ENCODE measurements at regions not wholly inside any gene's neighbourhood (a gene's known extent, or its start where the extent isn't known, plus 50 kb on each side); places are given as distances from the start of the nearest gene placed in this dataset.

GRCh38 chr7:18198868-18199267 is 171.2 kb upstream of the PRPS1L1 start:
- RAD21 ChIA-PET (ENCODE audit: low non-redundant PET in 1 of 2, low total read pairs in 2 of 2, uncharacterized antibody in 2 of 2, unreplicated experiment in 2 of 2) = no interaction called here
- H3K9ac ChIP-seq (ENCODE audit: low read length) = no peak overlapping the region
- no TSS peak for BruUV-seq (replicated peaks)
- intact Hi-C loops (cut with micrococcal nuclease) = no loop called here
- H3K9me2 ChIP-seq (ENCODE audit: insufficient read depth) = no peaks in the 10 kb centered on the region
- no peak overlapping the region for H3K4me2 ChIP-seq (ENCODE audit: low read length)
- H3K9me3 ChIP-seq (ENCODE audit: control insufficient read depth in 1 of 2, insufficient read depth in 1 of 2, low read depth in 1 of 2, low read length in 2 of 2) = no peaks in the 10 kb centered on the region
- no peaks in the 10 kb centered on the region for H3K36me3 ChIP-seq (ENCODE audit: control insufficient read depth in 1 of 2, insufficient read depth in 2 of 2, low read length in 2 of 2)
- H3K4me1 ChIP-seq (ENCODE audit: control insufficient read depth in 1 of 2, insufficient read depth in 2 of 2, low read length in 2 of 2) = no peaks in the 10 kb centered on the region
- no peak overlapping the region for H2AFZ ChIP-seq (ENCODE audit: low read depth, low read length, poor library complexity, severe bottlenecking)
- ATAC-seq (no peak), DNase-seq (ENCODE audit: low read depth, low spot score) (no peak)
- no peaks in the 10 kb centered on the region for H3K27me3 ChIP-seq (ENCODE audit: insufficient read depth, low read length)
- H3K4me3 ChIP-seq (replicated peaks in 1 of 2; ENCODE audit: low read depth in 1 of 2, low read length in 2 of 2) = no peak overlapping the region
- no peaks in the 10 kb centered on the region for H4K20me1 ChIP-seq (ENCODE audit: insufficient read depth)
- POLR2A ChIA-PET = no interaction called here
- no peaks in the 10 kb centered on the region for H3K79me2 ChIP-seq (ENCODE audit: insufficient read depth, low read length)
- no peak for TF ChIP-seq EGR1 (IDR thresholded peaks at IDR 0.05; ENCODE audit: low read depth)
- TF ChIP-seq RAD21 (IDR thresholded peaks at IDR 0.05; ENCODE audit: low read depth) = no peak
- TF ChIP-seq CBX3 (IDR thresholded peaks at IDR 0.05; ENCODE audit: low read depth) = no peak
- no peak for TF ChIP-seq POLR2AphosphoS5 (IDR thresholded peaks at IDR 0.05; ENCODE audit: low read depth, low read length)
- no peak for TF ChIP-seq MAX (IDR thresholded peaks at IDR 0.05)
- TF ChIP-seq YY1 (IDR thresholded peaks at IDR 0.05; ENCODE audit: extremely low read depth, insufficient replicate concordance, low read depth, low read length) = no peak
- CTCF ChIA-PET = no interaction called here
- H3K27ac ChIP-seq (ENCODE audit: low read depth, low read length) = no peak overlapping the region

- intact Hi-C loops (cut with micrococcal nuclease) = no loop called here
- TF ChIP-seq ZBTB33 (IDR thresholded peaks at IDR 0.05; ENCODE audit: extremely low read depth, insufficient replicate concordance, low read length) (no peak), REST (IDR thresholded peaks at IDR 0.05; ENCODE audit: low read depth) (no peak), ZNF274 (IDR thresholded peaks at IDR 0.05; ENCODE audit: low read depth, low read length) (no peak), JUND (IDR thresholded peaks at IDR 0.05) (no peak), MAX (IDR thresholded peaks at IDR 0.05) (no peak), SRF (IDR thresholded peaks at IDR 0.05; ENCODE audit: low read depth) (no peak), ZFX (IDR thresholded peaks at IDR 0.05) (no peak)
- Histone ChIP-seq H3K9me3 (ENCODE audit: control insufficient read depth in 1 of 2, insufficient read depth in 1 of 2, low read depth in 1 of 2, low read length in 2 of 2) (no peaks in the 10 kb centered on the region), H3K9me2 (ENCODE audit: insufficient read depth) (no peaks in the 10 kb centered on the region), H3K4me3 (replicated peaks in 1 of 2; ENCODE audit: low read depth in 1 of 2, low read length in 2 of 2) (no peak overlapping the region), H3K36me3 (ENCODE audit: control insufficient read depth in 1 of 2, insufficient read depth in 2 of 2, low read length in 2 of 2) (no peaks in the 10 kb centered on the region), H3K79me2 (ENCODE audit: insufficient read depth, low read length) (no peaks in the 10 kb centered on the region), H2AFZ (ENCODE audit: low read depth, low read length, poor library complexity, severe bottlenecking) (no peak overlapping the region), H3K9ac (ENCODE audit: low read length) (no peak overlapping the region), H3K4me2 (ENCODE audit: low read length) (no peak overlapping the region), H3K27ac (ENCODE audit: low read depth, low read length) (no peak overlapping the region), H3K27me3 (ENCODE audit: insufficient read depth, low read length) (no peaks in the 10 kb centered on the region), H4K20me1 (ENCODE audit: insufficient read depth) (no peaks in the 10 kb centered on the region), H3K4me1 (ENCODE audit: control insufficient read depth in 1 of 2, insufficient read depth in 2 of 2, low read length in 2 of 2) (no peaks in the 10 kb centered on the region)
- ChIA-PET CTCF (no interaction called here), RAD21 (ENCODE audit: low non-redundant PET in 1 of 2, low total read pairs in 2 of 2, uncharacterized antibody in 2 of 2, unreplicated experiment in 2 of 2) (no interaction called here), POLR2A (no interaction called here)
- ATAC-seq (no peak), DNase-seq (ENCODE audit: low read depth, low spot score) (no peak)
- BruUV-seq (replicated peaks) = no TSS peak
These were observed 172.6 kb upstream of the PRPS1L1 start for GRCh38 chr7:18200266-18200665.
